ENCODE measurements at regions not wholly inside any gene's neighbourhood (a gene's known extent, or its start where the extent isn't known, plus 50 kb on each side); places are given as distances from the start of the nearest gene placed in this dataset.

GRCh38 chr2:216553482-216554240 lies 55.0 kb downstream of the RPL37A start:
- no peak for DNase-seq (ENCODE audit: low read depth in 2 of 2)

- peak; percentile 2 to 9 for DNase-seq (ENCODE audit: low read depth in 2 of 2)
Measured at GRCh38 chr2:216554286-216554685, 55.6 kb downstream of the RPL37A start.

GRCh38 chr2:216554755-216555154 lies 56.1 kb downstream of the RPL37A start:
- DNase-seq (ENCODE audit: low read depth in 2 of 2), result no peak

GRCh38 chr2:216555274-216555673 lies 56.6 kb downstream of the RPL37A start:
- peak in 1 of 2 donors; percentile 2 for DNase-seq (ENCODE audit: low read depth in 2 of 2)

- no peak for DNase-seq (ENCODE audit: low read depth in 2 of 2)
Measured at GRCh38 chr2:216556202-216556601, 57.6 kb downstream of the RPL37A start.

GRCh38 chr2:216557413-216557812 lies 58.8 kb downstream of the RPL37A start:
- no peak for DNase-seq (ENCODE audit: low read depth in 2 of 2)

GRCh38 chr2:216557820-216558219 lies 59.2 kb downstream of the RPL37A start:
- DNase-seq (ENCODE audit: low read depth in 2 of 2), result no peak

GRCh38 chr2:216559625-216560156 lies 61.0 kb downstream of the RPL37A start:
- DNase-seq (ENCODE audit: low read depth in 2 of 2), result no peak

GRCh38 chr2:216560838-216561270 lies 62.2 kb downstream of the RPL37A start:
- DNase-seq (ENCODE audit: low read depth in 2 of 2), result no peak

GRCh38 chr2:216562696-216563435 lies 64.2 kb downstream of the RPL37A start:
- DNase-seq (ENCODE audit: low read depth in 2 of 2), result no peak

- no peak for DNase-seq (ENCODE audit: low read depth in 2 of 2)
Measured at GRCh38 chr2:216563646-216564045, 65.0 kb downstream of the RPL37A start.

GRCh38 chr2:216564611-216565010 lies 66.0 kb downstream of the RPL37A start:
- DNase-seq (ENCODE audit: low read depth in 2 of 2), result no peak

GRCh38 chr2:216565956-216566355 lies 67.3 kb upstream of the IGFBP2 start:
- no peak for DNase-seq (ENCODE audit: low read depth in 2 of 2)

GRCh38 chr2:216568576-216568975 lies 64.6 kb upstream of the IGFBP2 start:
- DNase-seq (ENCODE audit: low read depth in 2 of 2), result no peak

GRCh38 chr2:216569765-216570164 lies 63.5 kb upstream of the IGFBP2 start:
- no peak for DNase-seq (ENCODE audit: low read depth in 2 of 2)

GRCh38 chr2:216570357-216570756 lies 62.9 kb upstream of the IGFBP2 start:
- DNase-seq (ENCODE audit: low read depth in 2 of 2), result no peak

- DNase-seq (ENCODE audit: low read depth in 2 of 2), result no peak
Measured at GRCh38 chr2:216571178-216571908, 61.9 kb upstream of the IGFBP2 start.

GRCh38 chr2:216571909-216572513 lies 61.2 kb upstream of the IGFBP2 start:
- DNase-seq (ENCODE audit: low read depth in 2 of 2), result no peak

GRCh38 chr2:216572582-216573578 lies 60.3 kb upstream of the IGFBP2 start:
- no peak for DNase-seq (ENCODE audit: low read depth in 2 of 2)

GRCh38 chr2:216574046-216574445 lies 59.2 kb upstream of the IGFBP2 start:
- no peak for DNase-seq (ENCODE audit: low read depth in 2 of 2)

- DNase-seq (ENCODE audit: low read depth in 2 of 2), result no peak
Measured at GRCh38 chr2:216574586-216574985, 58.6 kb upstream of the IGFBP2 start.
